Omental fat pad (tissue), 3 donors: ENCODE measurements at regions not wholly inside any gene's neighbourhood (a gene's known extent, or its start where the extent isn't known, plus 50 kb on each side); places are given as distances from the start of the nearest gene placed in this dataset.
"Not testable (repeated sequence)": the region's sequence is repeated elsewhere in the genome, so short reads cannot be mapped to it uniquely, and the experiment has no call there.

Experiments used
- ATAC-seq: fragments of 150-250 bp; one replicate; pipeline ENCODE4 v1.9.1; 2016; ENCODE audit warnings: mild to moderate bottlenecking, moderate library complexity; ENCODE audit not compliant: low FRiP score
- DNase-seq: peaks from one replicate; pipeline ENCODE4 v3.0.0-alpha.2; 2019; ENCODE audit warnings: low spot score
- TF ChIP-seq, protein P1 (sequence below), 3 donors: fragments of 450-650 bp; IDR thresholded peaks; one replicate each; pipeline ENCODE4 v1.5.1; 2016 to 2017; ENCODE audit warnings: antibody characterized with exemption in 3 of 3, mild to moderate bottlenecking in 3 of 3, moderate library complexity in 2 of 3

DNA sequence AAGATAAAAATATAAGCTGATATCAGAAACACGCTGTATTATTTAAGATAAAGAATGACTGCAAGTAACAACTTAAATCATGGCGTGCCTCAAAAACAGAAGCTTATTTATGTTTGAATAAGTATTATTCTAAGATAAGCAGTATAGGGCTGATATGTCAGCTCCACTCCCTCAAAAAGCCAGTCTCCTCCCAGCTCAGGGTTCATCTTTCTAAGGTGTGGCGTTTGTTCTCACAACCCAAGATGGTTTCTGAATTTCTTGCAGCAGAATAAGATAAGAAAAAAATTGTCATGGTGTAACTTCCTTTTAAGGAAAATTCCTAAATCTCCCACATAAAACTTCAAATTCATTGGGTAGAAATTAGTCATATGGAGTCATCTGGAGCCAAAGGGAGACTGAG is 166.1 kb upstream of the POU1F1 start:
- TF ChIP-seq, protein P1, sequence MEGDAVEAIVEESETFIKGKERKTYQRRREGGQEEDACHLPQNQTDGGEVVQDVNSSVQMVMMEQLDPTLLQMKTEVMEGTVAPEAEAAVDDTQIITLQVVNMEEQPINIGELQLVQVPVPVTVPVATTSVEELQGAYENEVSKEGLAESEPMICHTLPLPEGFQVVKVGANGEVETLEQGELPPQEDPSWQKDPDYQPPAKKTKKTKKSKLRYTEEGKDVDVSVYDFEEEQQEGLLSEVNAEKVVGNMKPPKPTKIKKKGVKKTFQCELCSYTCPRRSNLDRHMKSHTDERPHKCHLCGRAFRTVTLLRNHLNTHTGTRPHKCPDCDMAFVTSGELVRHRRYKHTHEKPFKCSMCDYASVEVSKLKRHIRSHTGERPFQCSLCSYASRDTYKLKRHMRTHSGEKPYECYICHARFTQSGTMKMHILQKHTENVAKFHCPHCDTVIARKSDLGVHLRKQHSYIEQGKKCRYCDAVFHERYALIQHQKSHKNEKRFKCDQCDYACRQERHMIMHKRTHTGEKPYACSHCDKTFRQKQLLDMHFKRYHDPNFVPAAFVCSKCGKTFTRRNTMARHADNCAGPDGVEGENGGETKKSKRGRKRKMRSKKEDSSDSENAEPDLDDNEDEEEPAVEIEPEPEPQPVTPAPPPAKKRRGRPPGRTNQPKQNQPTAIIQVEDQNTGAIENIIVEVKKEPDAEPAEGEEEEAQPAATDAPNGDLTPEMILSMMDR (IDR thresholded peaks at IDR 0.05) = no peak
- ATAC-seq (no peak), DNase-seq (no peak)

DNA sequence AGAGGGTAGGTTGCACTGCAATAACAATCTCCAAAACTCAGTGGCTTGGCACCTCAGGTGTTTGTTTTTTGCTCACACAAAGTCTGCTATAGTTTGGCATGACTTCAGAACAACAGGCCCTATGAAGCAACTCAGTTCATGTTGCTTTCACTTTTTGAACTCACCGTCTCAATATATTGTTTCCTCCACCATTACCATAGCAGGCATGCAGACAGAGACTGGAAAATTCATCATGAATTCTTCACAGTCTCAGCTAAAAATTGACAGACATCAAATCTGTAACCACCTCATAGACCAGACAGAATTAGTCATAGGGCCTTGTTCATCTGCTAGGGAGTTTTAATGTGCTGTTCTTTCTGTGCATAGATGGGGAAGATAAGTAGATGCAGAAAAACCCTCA is 161.4 kb upstream of the POU1F1 start:
- TF ChIP-seq, protein P1 (IDR thresholded peaks at IDR 0.05) = no peak
- ATAC-seq = no peak
- no peak for DNase-seq

DNA sequence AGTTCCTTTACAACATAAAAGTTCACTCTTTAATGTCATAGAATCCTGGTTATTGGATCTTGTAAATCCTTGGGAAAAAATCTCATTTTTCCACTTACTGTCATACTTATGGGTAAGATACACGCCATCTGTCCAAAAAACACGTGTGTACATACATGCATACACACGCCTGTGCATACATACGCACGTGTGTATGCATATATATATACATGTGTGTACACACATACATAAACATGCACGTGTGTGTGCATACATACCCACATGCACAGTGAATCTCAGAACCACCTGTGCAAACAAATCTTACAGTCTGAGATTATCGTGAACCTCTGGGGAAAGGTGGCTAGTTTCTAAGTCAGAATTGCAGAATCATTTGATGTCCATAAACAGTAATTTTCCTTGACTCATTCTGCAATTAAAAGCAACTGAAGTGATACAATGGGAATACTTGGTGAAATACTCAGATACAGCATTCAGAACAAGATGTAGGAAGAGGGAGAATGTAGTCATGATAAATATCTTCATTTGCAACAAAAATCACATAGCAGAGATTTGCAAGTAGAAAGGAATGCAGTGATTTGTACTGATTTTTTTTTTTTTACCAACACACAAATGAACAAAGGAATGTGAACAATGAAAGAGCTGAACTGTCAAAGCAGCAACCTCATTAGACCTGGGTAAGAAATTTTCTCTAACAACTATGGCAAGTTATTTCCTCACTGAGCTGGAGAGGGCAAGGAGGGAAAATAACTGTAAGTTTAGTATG is 160.6 kb upstream of the POU1F1 start:
- no peak for DNase-seq
- TF ChIP-seq, protein P1 (IDR thresholded peaks at IDR 0.05) = no peak
- ATAC-seq = no peak

DNA sequence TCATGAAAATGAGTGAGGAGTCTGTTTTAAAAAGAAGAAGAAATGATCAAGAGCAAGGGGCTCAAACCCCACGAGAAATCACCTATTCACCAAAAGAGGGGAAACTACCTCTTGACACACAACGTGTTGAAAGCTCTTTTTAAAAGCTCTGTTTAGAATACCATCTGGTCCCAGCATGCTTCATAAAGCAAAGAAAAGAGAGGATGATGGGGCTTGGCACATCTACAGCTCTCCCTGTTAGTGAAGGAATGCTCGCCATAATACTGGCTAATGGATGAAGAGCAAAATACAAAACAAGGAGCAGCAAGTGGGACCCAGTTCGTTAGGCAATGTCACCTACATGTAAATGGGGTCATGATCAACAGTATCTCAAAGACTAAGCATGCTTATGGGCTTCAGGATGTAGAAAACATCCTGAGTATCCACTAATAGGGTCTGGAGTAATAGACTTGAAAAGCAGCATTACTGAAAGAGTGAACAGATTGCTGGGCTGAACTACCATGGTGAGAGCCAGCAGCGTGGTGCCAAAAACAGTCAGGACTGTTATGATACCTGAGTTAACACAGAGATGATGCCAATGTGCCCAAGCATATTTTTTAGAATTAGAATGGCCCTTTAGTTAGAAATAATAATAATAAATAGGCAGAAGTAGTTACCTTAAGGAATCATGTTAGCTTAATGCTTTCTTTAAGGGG is 159.7 kb upstream of the POU1F1 start:
- DNase-seq (no peak), ATAC-seq (no peak)
- TF ChIP-seq, protein P1 (IDR thresholded peaks at IDR 0.05) = no peak

DNA sequence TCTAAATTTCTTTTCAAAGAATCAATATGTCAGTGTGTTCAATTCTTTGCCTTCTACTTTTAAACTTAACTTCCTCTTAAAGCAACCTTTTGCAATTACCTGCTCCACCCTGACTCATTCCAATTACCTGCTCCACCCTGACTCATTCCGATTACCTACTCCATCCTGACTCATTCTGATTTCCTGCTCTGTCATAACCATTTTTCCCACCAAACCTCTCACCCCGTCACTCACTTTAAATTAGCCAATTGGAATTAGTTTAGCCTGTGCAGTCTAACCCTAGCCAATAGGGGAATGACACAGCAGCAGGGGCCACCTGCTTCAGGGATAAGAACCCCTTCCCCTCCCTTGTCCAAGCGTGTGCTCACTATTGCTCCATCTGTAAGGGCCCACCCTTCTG is 157.1 kb upstream of the POU1F1 start:
- ATAC-seq, DNase-seq: not testable (repeated sequence)

DNA sequence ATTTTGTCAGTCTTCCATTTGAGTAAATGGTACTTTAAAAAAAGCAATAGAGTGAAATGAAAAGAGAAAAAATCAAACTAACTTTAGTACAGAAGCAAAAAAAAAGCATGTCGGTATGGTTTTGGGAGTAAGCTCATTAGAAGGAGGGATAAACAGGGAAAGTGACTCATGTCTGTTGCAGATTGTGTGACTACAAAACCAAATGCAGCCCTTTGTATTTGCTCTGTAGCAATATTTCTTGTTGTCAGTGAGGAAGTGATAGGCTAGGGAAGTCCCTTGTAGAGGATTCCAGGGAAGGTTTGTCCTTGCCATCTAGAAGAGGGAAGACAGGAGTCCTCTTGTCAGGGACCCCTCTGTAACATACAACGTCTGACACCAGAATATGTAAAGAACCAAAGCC is 150.5 kb upstream of the POU1F1 start:
- TF ChIP-seq, protein P1 (IDR thresholded peaks at IDR 0.05) = no peak
- ATAC-seq (no peak), DNase-seq (no peak)

DNA sequence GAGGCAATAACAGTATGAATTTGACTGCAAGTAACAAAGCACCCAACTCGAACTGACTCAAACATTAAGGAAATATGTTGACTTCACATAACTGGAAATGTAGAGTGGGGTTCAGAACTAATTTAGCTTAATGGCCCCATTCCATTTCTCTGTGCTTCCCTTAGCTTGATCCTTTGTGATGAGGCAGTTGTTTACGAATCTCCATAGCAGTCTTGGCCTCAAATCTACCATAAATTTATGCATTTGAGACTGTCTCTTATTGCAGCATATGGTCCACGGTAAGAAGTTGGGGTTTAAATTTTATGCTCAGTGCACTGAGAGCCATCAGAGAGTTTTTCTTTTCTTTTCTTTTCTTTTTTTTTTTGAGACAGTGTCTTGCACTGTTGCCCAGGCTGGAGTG is 148.7 kb upstream of the POU1F1 start:
- ATAC-seq = no peak
- TF ChIP-seq, protein P1 (IDR thresholded peaks at IDR 0.05) = no peak
- DNase-seq = no peak
